Loucy (cell line): ENCODE measurements at regions not wholly inside any gene's neighbourhood (a gene's known extent, or its start where the extent isn't known, plus 50 kb on each side); places are given as distances from the start of the nearest gene placed in this dataset.

Experiments used
- H2AFZ ChIP-seq: fragments of 200-600 bp; sonication (generic); 2 replicates; pipeline ENCODE4 v1.6.0; 2016; ENCODE audit warnings: antibody characterized with exemption, mild to moderate bottlenecking, low read length, moderate library complexity
- H3F3A ChIP-seq: fragments of 200-600 bp; 2 replicates; pipeline ENCODE4 v1.6.0; 2016; ENCODE audit warnings: antibody characterized with exemption, low read depth, mild to moderate bottlenecking
- H3K27me3 ChIP-seq: fragments of 200-600 bp; sonication (generic); 2 replicates; pipeline ENCODE4 v1.6.1; 2014; ENCODE audit warnings: low read length, mild to moderate bottlenecking; ENCODE audit not compliant: insufficient read depth, poor library complexity, severe bottlenecking
- H3K36me3 ChIP-seq: fragments of 200-600 bp; sonication (generic); 2 replicates; pipeline ENCODE4 v1.6.1; 2016; ENCODE audit warnings: low read length; ENCODE audit not compliant: insufficient read depth
- H3K4me1 ChIP-seq: fragments of 200-600 bp; sonication (generic); 2 replicates; pipeline ENCODE4 v1.5.1; 2014; ENCODE audit warnings: low read length, mild to moderate bottlenecking; ENCODE audit not compliant: insufficient read depth, poor library complexity, severe bottlenecking
- H3K4me2 ChIP-seq: fragments of 200-600 bp; sonication (generic); 2 replicates; pipeline ENCODE4 v1.6.0; 2014; ENCODE audit warnings: antibody characterized with exemption, low read length, low read depth, mild to moderate bottlenecking; ENCODE audit not compliant: poor library complexity, severe bottlenecking
- H3K4me3 ChIP-seq: fragments of 200-600 bp; sonication (generic); 2 replicates; pipeline ENCODE4 v1.5.1; 2014; ENCODE audit warnings: low read length, mild to moderate bottlenecking, mixed read lengths; ENCODE audit not compliant: poor library complexity, severe bottlenecking
- H3K79me2 ChIP-seq: fragments of 200-600 bp; sonication (generic); 2 replicates; pipeline ENCODE4 v1.6.1; 2014; ENCODE audit warnings: low read length; ENCODE audit not compliant: insufficient read depth
- H3K9ac ChIP-seq: fragments of 200-600 bp; sonication (generic); 2 replicates; pipeline ENCODE4 v1.6.0; 2014; ENCODE audit warnings: mild to moderate bottlenecking, low read depth, low read length, moderate library complexity; ENCODE audit not compliant: poor library complexity, severe bottlenecking
- H3K9me2 ChIP-seq: fragments of 200-600 bp; sonication (generic); replicated peaks from 2 replicates; pipeline ENCODE4 v1.6.1; 2016; ENCODE audit warnings: low read depth, low read length, mixed read lengths
- H3K9me3 ChIP-seq: fragments of 200-600 bp; sonication (generic); 2 replicates; pipeline ENCODE4 v1.6.1; 2014; ENCODE audit warnings: mild to moderate bottlenecking, antibody characterized with exemption, low read length, low read depth; ENCODE audit not compliant: insufficient read depth
- H4K20me1 ChIP-seq: fragments of 200-600 bp; sonication (generic); 2 replicates; pipeline ENCODE4 v1.6.0; 2014; ENCODE audit warnings: antibody characterized with exemption, low read length, mild to moderate bottlenecking; ENCODE audit not compliant: insufficient read depth, poor library complexity, severe bottlenecking
- CTCF ChIP-seq: fragments of 200-600 bp; sonication (generic); conservative IDR thresholded peaks from 2 replicates; pipeline ENCODE4 v1.5.1; 2014; ENCODE audit warnings: mild to moderate bottlenecking, antibody characterized with exemption, low read length
- EZH2phosphoT487 ChIP-seq: fragments of 200-600 bp; IDR thresholded peaks from 2 replicates; pipeline ENCODE4 v1.6.1; 2018; ENCODE audit warnings: antibody characterized with exemption, mild to moderate bottlenecking, moderate library complexity, borderline replicate concordance

GRCh38 chr3:117681619-117682018 is 972.0 kb downstream of the TUSC7 start:
- H4K20me1 ChIP-seq: peaks cover 2% of the 10 kb centered on the region
- H2AFZ ChIP-seq: no peak overlapping the region
- H3K4me3 ChIP-seq: no peak overlapping the region
- no peak overlapping the region for H3K9ac ChIP-seq
- H3K9me2 ChIP-seq: no peaks in the 10 kb centered on the region
- no peaks in the 10 kb centered on the region for H3K79me2 ChIP-seq
- no peak for TF ChIP-seq EZH2phosphoT487
- no peak for TF ChIP-seq CTCF
- no peaks in the 10 kb centered on the region for H3K9me3 ChIP-seq
- H3K4me1 ChIP-seq: no peaks in the 10 kb centered on the region
- no peaks in the 10 kb centered on the region for H3K36me3 ChIP-seq
- no peak overlapping the region for H3K4me2 ChIP-seq
- no peaks in the 10 kb centered on the region for H3F3A ChIP-seq
- no peaks in the 10 kb centered on the region for H3K27me3 ChIP-seq

GRCh38 chr3:117687096-117687495 is 977.5 kb downstream of the TUSC7 start:
- no peaks in the 10 kb centered on the region for H3F3A ChIP-seq

GRCh38 chr3:117688583-117688982 is 979.0 kb downstream of the TUSC7 start:
- Histone ChIP-seq H3K36me3 (no peaks in the 10 kb centered on the region), H3K4me1 (no peaks in the 10 kb centered on the region), H4K20me1 (no peaks in the 10 kb centered on the region), H3K9me2 (no peaks in the 10 kb centered on the region), H3K27me3 (no peaks in the 10 kb centered on the region), H3K4me3 (no peak overlapping the region), H3K79me2 (no peaks in the 10 kb centered on the region), H2AFZ (no peak overlapping the region), H3K4me2 (no peak overlapping the region), H3K9me3 (no peaks in the 10 kb centered on the region), H3F3A (no peaks in the 10 kb centered on the region), H3K9ac (no peak overlapping the region)
- TF ChIP-seq CTCF (no peak), EZH2phosphoT487 (no peak)

More at GRCh38 chr3:117687096-117687495, 977.5 kb downstream of the TUSC7 start:
- Histone ChIP-seq H3K9me3 (no peaks in the 10 kb centered on the region), H3K79me2 (no peaks in the 10 kb centered on the region), H3K4me3 (no peak overlapping the region), H3K9me2 (no peaks in the 10 kb centered on the region), H3K9ac (no peak overlapping the region), H3K4me1 (no peaks in the 10 kb centered on the region), H2AFZ (no peak overlapping the region), H3K4me2 (no peak overlapping the region), H3K27me3 (no peaks in the 10 kb centered on the region), H3K36me3 (no peaks in the 10 kb centered on the region), H4K20me1 (peaks cover 2% of the 10 kb centered on the region)
- TF ChIP-seq CTCF (no peak), EZH2phosphoT487 (no peak)
